Vagina (tissue), 2 donors: ENCODE measurements at regions not wholly inside any gene's neighbourhood (a gene's known extent, or its start where the extent isn't known, plus 50 kb on each side); places are given as distances from the start of the nearest gene placed in this dataset.

Experiments
- POLR2A ChIP-seq, 2 donors: fragments of 450-650 bp; IDR thresholded peaks; one replicate each; pipeline ENCODE4 v1.6.1; 2017; ENCODE audit warnings: antibody characterized with exemption in 2 of 2, mild to moderate bottlenecking in 2 of 2, moderate library complexity in 2 of 2
- POLR2AphosphoS5 ChIP-seq, 2 donors: sonication (generic); formaldehyde crosslinking; IDR thresholded peaks; one replicate each; pipeline ENCODE4 v1.9.0; 2017; ENCODE audit warnings: antibody characterized with exemption in 2 of 2, mild to moderate bottlenecking in 2 of 2, low read depth in 1 of 2; ENCODE audit not compliant: insufficient read depth in 1 of 2
- TF ChIP-seq, protein P1 (sequence below), 3 experiments: fragments of 450-650 bp in 2 of 3; fragments of 200-600 bp in 1 of 3; sonication (generic) in 1 of 3; IDR thresholded peaks; one replicate each; pipeline ENCODE4 v1.5.1; 2017 to 2019; ENCODE audit warnings: antibody characterized with exemption in 3 of 3, mild to moderate bottlenecking in 2 of 3, moderate library complexity in 2 of 3

DNA sequence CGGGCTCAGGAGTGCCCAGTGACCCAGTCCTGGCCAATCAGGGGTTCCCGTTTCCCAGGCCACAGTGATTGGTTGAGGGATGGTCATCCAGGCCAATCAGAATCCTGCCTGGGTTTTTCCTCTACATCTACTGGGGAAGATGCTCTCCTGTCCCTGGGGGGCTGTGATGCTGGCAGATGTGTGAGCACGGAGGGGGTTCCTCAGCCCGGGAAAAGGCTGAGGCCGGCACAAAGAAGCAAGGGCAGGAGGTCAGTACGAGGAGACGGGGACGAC lies 171.2 kb downstream of the CTTN start:
- TF ChIP-seq, protein P1, sequence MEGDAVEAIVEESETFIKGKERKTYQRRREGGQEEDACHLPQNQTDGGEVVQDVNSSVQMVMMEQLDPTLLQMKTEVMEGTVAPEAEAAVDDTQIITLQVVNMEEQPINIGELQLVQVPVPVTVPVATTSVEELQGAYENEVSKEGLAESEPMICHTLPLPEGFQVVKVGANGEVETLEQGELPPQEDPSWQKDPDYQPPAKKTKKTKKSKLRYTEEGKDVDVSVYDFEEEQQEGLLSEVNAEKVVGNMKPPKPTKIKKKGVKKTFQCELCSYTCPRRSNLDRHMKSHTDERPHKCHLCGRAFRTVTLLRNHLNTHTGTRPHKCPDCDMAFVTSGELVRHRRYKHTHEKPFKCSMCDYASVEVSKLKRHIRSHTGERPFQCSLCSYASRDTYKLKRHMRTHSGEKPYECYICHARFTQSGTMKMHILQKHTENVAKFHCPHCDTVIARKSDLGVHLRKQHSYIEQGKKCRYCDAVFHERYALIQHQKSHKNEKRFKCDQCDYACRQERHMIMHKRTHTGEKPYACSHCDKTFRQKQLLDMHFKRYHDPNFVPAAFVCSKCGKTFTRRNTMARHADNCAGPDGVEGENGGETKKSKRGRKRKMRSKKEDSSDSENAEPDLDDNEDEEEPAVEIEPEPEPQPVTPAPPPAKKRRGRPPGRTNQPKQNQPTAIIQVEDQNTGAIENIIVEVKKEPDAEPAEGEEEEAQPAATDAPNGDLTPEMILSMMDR (IDR thresholded peaks at IDR 0.05), result no peak
- TF ChIP-seq POLR2AphosphoS5 (IDR thresholded peaks at IDR 0.05; ENCODE audit: insufficient read depth in 1 of 2, low read depth in 1 of 2) (no peak), POLR2A (IDR thresholded peaks at IDR 0.05) (no peak)
